Panc1 (cell line): ENCODE measurements at regions not wholly inside any gene's neighbourhood (a gene's known extent, or its start where the extent isn't known, plus 50 kb on each side); places are given as distances from the start of the nearest gene placed in this dataset.

ENCODE experiments used
- ATAC-seq: fragments of 200-7000 bp; cut with Tn5 transposase; 2 replicates; pipeline ENCODE4 v1.9.1; 2020; ENCODE audit warnings: mild to moderate bottlenecking, moderate library complexity
- BruUV-seq: library from RNA; stranded (reverse); fragments of 400-500 nt; replicated peaks from 2 replicates; lab custom pipeline; 2021; lab: Mats Ljungman, UMichigan
- CTCF ChIA-PET: fragments of 300-600 bp; sonication (Branson Sonifier 250); formaldehyde crosslinking; loops from one replicate; lab custom pipeline; 2022; ENCODE audit warnings: antibody characterized with exemption; lab: Charles Lee
- POLR2A ChIA-PET: fragments of 300-600 bp; sonication (Branson Sonifier 250); formaldehyde crosslinking; loops from one replicate; lab custom pipeline; 2022; ENCODE audit warnings: antibody characterized with exemption; lab: Charles Lee
- DNase-seq: peaks from one replicate; pipeline ENCODE4 v3.0.0-alpha.2; 2010; ENCODE audit warnings: low read depth, low spot score
- H3K27ac ChIP-seq: 2 replicates; pipeline ENCODE4 v1.5.1; 2011; ENCODE audit warnings: mild to moderate bottlenecking, low read length, inconsistent platforms
- H3K27me3 ChIP-seq: fragments of 200-500 bp; sonication (Bioruptor generic); 2 replicates; pipeline ENCODE4 v1.6.0; 2014; ENCODE audit warnings: low read length, inconsistent platforms; ENCODE audit not compliant: control insufficient read depth, insufficient read depth
- H3K36me3 ChIP-seq: fragments of 200-500 bp; sonication (Bioruptor generic); 2 replicates; pipeline ENCODE4 v1.5.1; 2014; ENCODE audit warnings: inconsistent platforms, mild to moderate bottlenecking, low read length, moderate library complexity; ENCODE audit not compliant: control insufficient read depth, insufficient read depth
- H3K4me1 ChIP-seq: 2 replicates; pipeline ENCODE4 v1.5.1; 2011; ENCODE audit warnings: inconsistent platforms, mild to moderate bottlenecking, low read length, moderate library complexity; ENCODE audit not compliant: control insufficient read depth, insufficient read depth
- H3K4me3 ChIP-seq, 2 experiments: 2 replicates each; pipeline ENCODE4 v1.5.1; 2011 to 2012; ENCODE audit warnings: low read depth in 2 of 2, low read length in 2 of 2, mild to moderate bottlenecking in 2 of 2, inconsistent platforms in 1 of 2, moderate library complexity in 1 of 2
- H3K9me3 ChIP-seq: fragments of 200-500 bp; sonication (Bioruptor generic); 2 replicates; pipeline ENCODE4 v1.5.1; 2014; ENCODE audit warnings: low read depth, mild to moderate bottlenecking, inconsistent platforms, low read length, moderate library complexity; ENCODE audit not compliant: control insufficient read depth, insufficient read depth
- CTCF ChIP-seq: fragments of 450-650 bp; IDR thresholded peaks from 2 replicates; pipeline ENCODE4 v1.5.1; 2017; ENCODE audit warnings: mild to moderate bottlenecking
- POLR2AphosphoS5 ChIP-seq: IDR thresholded peaks from 2 replicates; pipeline ENCODE4 v1.6.1; 2012; ENCODE audit warnings: mild to moderate bottlenecking, low read depth, low read length, moderate library complexity
- REST ChIP-seq, 2 experiments: IDR thresholded peaks; 2 replicates each; pipeline ENCODE4 v1.6.1; 2011 to 2012; ENCODE audit warnings: low read depth in 2 of 2, control low read depth in 1 of 2, low read length in 1 of 2, mild to moderate bottlenecking in 1 of 2, moderate library complexity in 1 of 2; ENCODE audit not compliant: insufficient read depth in 1 of 2
- SIN3A ChIP-seq: IDR thresholded peaks from 2 replicates; pipeline ENCODE4 v1.6.1; 2012; ENCODE audit warnings: low read depth, mild to moderate bottlenecking, low read length, moderate library complexity, borderline replicate concordance; ENCODE audit not compliant: insufficient read depth
- TCF7L2 ChIP-seq: IDR thresholded peaks from 2 replicates; pipeline ENCODE4 v1.6.1; 2011; ENCODE audit warnings: mild to moderate bottlenecking, low read depth, low read length, inconsistent platforms
- in situ Hi-C: cut with HindIII; loops from 2 replicates; pipeline ENCODE4 v1.10.0; 2016; ENCODE audit warnings: low sequenced_read_pairs, low pct_unique_long_range_greater_than_20kb
- intact Hi-C: fragments of 100-400 bp; cut with micrococcal nuclease; formaldehyde crosslinking; loops from one replicate; pipeline ENCODE4 v1.10.0; 2022; ENCODE audit not compliant: unreplicated experiment

DNA sequence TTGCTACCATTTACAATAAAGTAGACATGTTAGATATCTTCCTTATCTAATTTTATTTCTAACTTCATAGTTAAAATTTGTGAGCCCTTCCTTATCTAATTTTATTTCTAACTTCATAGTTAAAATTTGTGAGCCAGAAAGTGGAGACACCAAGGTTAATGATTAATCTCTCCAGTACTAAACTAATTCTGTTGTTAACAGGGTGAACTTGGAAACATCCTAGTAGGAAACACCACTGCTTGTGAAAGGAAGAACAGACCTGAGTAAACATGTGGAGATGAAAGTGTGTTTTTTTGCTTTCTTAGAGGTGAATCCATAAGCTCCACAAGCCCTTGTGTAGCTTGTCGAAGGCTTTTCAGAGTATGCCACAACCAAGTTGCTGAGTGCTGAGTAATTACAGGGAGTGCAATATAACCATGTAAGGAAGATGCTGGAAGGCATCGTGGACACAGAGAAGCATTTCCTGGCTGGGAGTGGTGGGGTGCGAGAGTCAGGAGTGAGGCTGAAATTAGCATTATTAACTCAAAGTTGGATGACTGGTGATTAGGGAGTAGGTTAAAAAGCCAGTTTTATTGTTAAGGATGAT is 118.6 kb upstream of the NEIL3 start:
- no peaks in the 10 kb centered on the region for H3K36me3 ChIP-seq
- DNase-seq (no peak), ATAC-seq (no peak)
- H3K9me3 ChIP-seq = no peaks in the 10 kb centered on the region
- no peak overlapping the region for H3K4me3 ChIP-seq
- no peaks in the 10 kb centered on the region for H3K4me1 ChIP-seq
- H3K27ac ChIP-seq = no peak overlapping the region
- in situ Hi-C loops (no loop called here), intact Hi-C loops (no loop called here)
- TF ChIP-seq POLR2AphosphoS5 (no peak), REST (IDR thresholded peaks at IDR 0.05; ENCODE audit: insufficient read depth in 1 of 2, low read depth in 2 of 2, low read length in 1 of 2) (no peak), TCF7L2 (no peak), SIN3A (no peak), CTCF (no peak)
- ChIA-PET POLR2A (no interaction called here), CTCF (no interaction called here)
- H3K27me3 ChIP-seq = no peaks in the 10 kb centered on the region
- no TSS peak for BruUV-seq

DNA sequence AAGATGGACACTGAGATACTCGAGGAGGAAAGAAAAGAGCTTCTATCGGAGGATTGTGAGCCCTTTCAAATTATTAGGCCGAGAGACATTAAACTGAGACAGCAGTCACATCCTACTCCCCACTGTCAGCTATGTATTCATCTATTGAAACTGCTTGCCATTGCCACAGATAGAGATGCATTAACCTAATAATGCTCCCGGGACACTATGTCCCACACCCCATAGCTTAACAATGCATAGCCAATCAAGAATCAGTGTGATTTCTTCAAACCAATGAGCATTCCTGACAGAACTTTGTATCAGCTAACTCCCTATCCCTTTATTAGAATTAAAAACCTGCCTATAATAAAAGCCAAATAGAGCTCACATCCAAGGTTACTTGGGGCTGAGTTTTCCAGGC is 118.1 kb upstream of the NEIL3 start:
- ATAC-seq = no peak
- ChIA-PET POLR2A (no interaction called here), CTCF (no interaction called here)
- Histone ChIP-seq H3K4me1 (no peaks in the 10 kb centered on the region), H3K27ac (no peak overlapping the region), H3K36me3 (no peaks in the 10 kb centered on the region), H3K4me3 (no peak overlapping the region), H3K9me3 (no peaks in the 10 kb centered on the region), H3K27me3 (no peaks in the 10 kb centered on the region)
- no TSS peak for BruUV-seq
- TF ChIP-seq TCF7L2 = no peak
- TF ChIP-seq REST (IDR thresholded peaks at IDR 0.05; ENCODE audit: insufficient read depth in 1 of 2, low read depth in 2 of 2, low read length in 1 of 2) = no peak
- TF ChIP-seq POLR2AphosphoS5 = no peak
- TF ChIP-seq SIN3A = no peak
- TF ChIP-seq CTCF = no peak
- intact Hi-C loops = no loop called here
- DNase-seq = no peak
- in situ Hi-C loops = no loop called here
